T-cell (primary cell): ENCODE measurements at regions not wholly inside any gene's neighbourhood (a gene's known extent, or its start where the extent isn't known, plus 50 kb on each side); places are given as distances from the start of the nearest gene placed in this dataset.

Experiments used
- ATAC-seq, 4 experiments: fragments of 200-7000 bp in 3 of 4; fragments of 150-1000 bp in 1 of 4; cut with Tn5 transposase; replicated peaks in 1 of 4; 1 replicate in 3 of 4; 2 replicates in 1 of 4; pipeline ENCODE4 v1.10.0; 2021; ENCODE audit warnings: moderate library complexity in 3 of 4, mild to moderate bottlenecking in 2 of 4, moderate number of reproducible peaks in 1 of 4
- CTCF ChIA-PET, 2 donors: fragments of 300-600 bp; sonication (Branson Sonifier 250); formaldehyde crosslinking; loops; one replicate each; lab custom pipeline; 2022; ENCODE audit warnings: antibody characterized with exemption in 2 of 2; lab: Charles Lee
- POLR2A ChIA-PET, 2 donors: fragments of 300-600 bp; sonication (Branson Sonifier 250); formaldehyde crosslinking; loops; one replicate each; lab custom pipeline; 2022; ENCODE audit warnings: antibody characterized with exemption in 2 of 2; lab: Charles Lee
- DNase-seq, 35 experiments: peaks; one replicate each; pipeline versions ENCODE4 v3.0.0 to v3.0.0-alpha.2; 2013 to 2023
- H3K27ac ChIP-seq: one replicate; pipeline ENCODE4 v1.5.1; 2013; ENCODE audit warnings: low read length
- H3K27me3 ChIP-seq, 2 experiments: replicated peaks in 1 of 2; 1 replicate in 1 of 2; 2 replicates in 1 of 2; pipeline versions ENCODE4 v1.6.1 to v1.7.0; 2013; ENCODE audit warnings: low read length in 1 of 2, mixed read lengths in 1 of 2; ENCODE audit not compliant: control insufficient read depth in 2 of 2, insufficient read depth in 2 of 2; ENCODE audit errors: extremely low read depth in 1 of 2
- H3K36me3 ChIP-seq, 2 donors: 1 replicate in 1 of 2; 2 replicates in 1 of 2; pipeline versions ENCODE4 v1.6.1 to v1.7.0; 2013; ENCODE audit warnings: low read length in 1 of 2; ENCODE audit not compliant: control insufficient read depth in 2 of 2, insufficient read depth in 1 of 2; ENCODE audit errors: extremely low read depth in 1 of 2
- H3K4me1 ChIP-seq, 2 experiments: 1 replicate in 1 of 2; 2 replicates in 1 of 2; pipeline versions ENCODE4 v1.6.1 to v1.7.0; 2013; ENCODE audit warnings: low read length in 2 of 2, mixed read lengths in 1 of 2; ENCODE audit not compliant: insufficient read depth in 2 of 2, control insufficient read depth in 1 of 2; ENCODE audit errors: extremely low read depth in 1 of 2
- H3K4me3 ChIP-seq, 2 donors: 1 replicate in 1 of 2; 2 replicates in 1 of 2; pipeline versions ENCODE4 v1.5.1 to v1.7.0; 2013; ENCODE audit warnings: mild to moderate bottlenecking in 2 of 2, low read length in 1 of 2, moderate library complexity in 1 of 2; ENCODE audit not compliant: control insufficient read depth in 1 of 2; ENCODE audit errors: extremely low read depth in 1 of 2
- H3K9me3 ChIP-seq: 2 replicates; pipeline ENCODE4 v1.7.0; 2013
- H3K27ac Mint-ChIP-seq, 2 donors: one replicate each; pipeline ENCODE4 v1.8.0; 2020 to 2021; ENCODE audit warnings: mild to moderate bottlenecking in 2 of 2, mixed read lengths in 2 of 2
- H3K27me3 Mint-ChIP-seq, 2 donors: one replicate each; pipeline ENCODE4 v1.8.0; 2021 to 2022; ENCODE audit warnings: mixed read lengths in 2 of 2
- H3K36me3 Mint-ChIP-seq: one replicate; pipeline ENCODE4 v1.8.0; 2021; ENCODE audit warnings: mixed read lengths
- H3K4me1 Mint-ChIP-seq, 3 donors: one replicate each; pipeline ENCODE4 v1.8.0; 2020 to 2022; ENCODE audit warnings: mixed read lengths in 3 of 3, mild to moderate bottlenecking in 1 of 3
- H3K4me3 Mint-ChIP-seq, 3 donors: one replicate each; pipeline ENCODE4 v1.8.0; 2020 to 2022; ENCODE audit warnings: mild to moderate bottlenecking in 3 of 3, mixed read lengths in 3 of 3, moderate library complexity in 3 of 3
- H3K9me3 Mint-ChIP-seq, 3 donors: one replicate each; pipeline ENCODE4 v1.8.0; 2020 to 2022; ENCODE audit warnings: mixed read lengths in 3 of 3
- WGBS: methylation state at CpG from one replicate; pipeline ENCODE4 v1.1.5; 2013; ENCODE audit warnings: missing lambda C conversion rate; ENCODE audit not compliant: insufficient coverage; 5-methylcytosine and 5-hydroxymethylcytosine counted together

DNA sequence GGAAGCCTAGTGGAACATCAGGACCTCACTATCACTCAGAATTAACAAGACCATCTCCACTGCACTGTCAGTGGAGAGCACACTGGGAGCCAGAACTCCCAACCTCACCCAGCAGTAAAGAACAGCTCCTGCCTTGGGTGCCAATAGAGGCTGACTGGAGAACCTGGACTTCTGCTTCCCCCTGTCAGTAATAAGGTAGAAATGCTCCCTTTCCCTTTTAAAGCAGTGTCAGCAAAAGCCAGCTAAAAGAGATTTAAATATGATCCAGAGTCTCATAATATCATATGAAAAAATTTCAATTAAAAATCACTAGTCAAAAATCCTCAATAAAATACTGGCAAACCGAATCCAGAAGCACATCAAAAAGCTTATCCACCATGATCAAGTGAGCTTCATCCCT is 82.8 kb downstream of the SPATA19 start:
- peaks cover 1 to 8% of the 10 kb centered on the region in 2 donors for H3K27me3 Mint-ChIP-seq
- H3K27ac Mint-ChIP-seq = no peak overlapping the region

DNA sequence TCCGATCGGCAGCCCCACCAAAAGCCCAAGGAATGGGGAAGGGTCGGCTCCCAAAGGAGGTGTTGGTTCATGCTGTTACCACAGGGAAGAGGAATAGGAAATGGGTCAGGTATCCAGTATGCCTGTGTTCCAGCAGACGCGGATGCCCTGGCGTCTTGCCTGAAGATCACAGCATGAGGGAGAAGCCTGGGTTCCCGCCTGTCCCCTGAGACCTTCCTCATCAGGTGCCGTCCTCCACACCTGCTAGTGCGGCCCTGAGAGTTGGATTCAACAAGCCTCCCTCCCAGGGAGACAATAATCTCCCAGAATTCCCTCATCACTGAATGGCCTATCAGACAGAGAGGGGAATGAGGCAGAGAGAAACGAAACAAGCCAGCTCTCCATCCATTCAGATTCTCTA is 92.2 kb downstream of the SPATA19 start:
- ChIA-PET POLR2A (no interaction called here), CTCF (no interaction called here)
- Mint-ChIP-seq H3K36me3 (no peaks in the 10 kb centered on the region), H3K4me3 (no peak overlapping the region), H3K9me3 (peaks cover 6 to 13% (median 8%) of the 10 kb centered on the region in 3 donors), H3K27me3 (peaks cover 9 to 13% of the 10 kb centered on the region in 2 donors), H3K4me1 (no peaks in the 10 kb centered on the region), H3K27ac (no peak overlapping the region)
- no peak for DNase-seq
- no peak for ATAC-seq
- H3K4me1 ChIP-seq = no peaks in the 10 kb centered on the region
- H3K4me3 ChIP-seq = no peak overlapping the region
- 90% methylated on average over 3 of the region's 10 CpGs for WGBS
- peaks cover 0 to 5% of the 10 kb centered on the region in 2 experiments for H3K27me3 ChIP-seq
- H3K36me3 ChIP-seq = no peaks in the 10 kb centered on the region
- no peaks in the 10 kb centered on the region for H3K9me3 ChIP-seq
- no peak overlapping the region for H3K27ac ChIP-seq

More for the DNA sequence above, 82.8 kb downstream of the SPATA19 start:
- Histone ChIP-seq H3K9me3 (no peaks in the 10 kb centered on the region), H3K27me3 (no peaks in the 10 kb centered on the region), H3K27ac (no peak overlapping the region), H3K36me3 (no peaks in the 10 kb centered on the region), H3K4me1 (no peaks in the 10 kb centered on the region), H3K4me3 (no peak overlapping the region)
- H3K9me3 Mint-ChIP-seq = peaks cover 8 to 16% (median 14%) of the 10 kb centered on the region in 3 donors
- ChIA-PET POLR2A (no interaction called here), CTCF (no interaction called here)
- no peak overlapping the region for H3K4me3 Mint-ChIP-seq
- no CpG with 5 or more reads among the region's 1 CpG for WGBS
- H3K4me1 Mint-ChIP-seq = no peaks in the 10 kb centered on the region
- ATAC-seq (no peak), DNase-seq (no peak)
- no peaks in the 10 kb centered on the region for H3K36me3 Mint-ChIP-seq

- CTCF ChIA-PET = no interaction called here
- no peaks in the 10 kb centered on the region for H3K9me3 ChIP-seq
- DNase-seq = no peak
- no peak overlapping the region for H3K4me3 ChIP-seq
- H3K27me3 ChIP-seq = peaks cover 0 to 18% of the 10 kb centered on the region in 2 experiments
- H3K27ac ChIP-seq = no peak overlapping the region
- Mint-ChIP-seq H3K9me3 (peaks cover 0 to 4% (median 0%) of the 10 kb centered on the region in 3 donors), H3K4me1 (no peaks in the 10 kb centered on the region), H3K4me3 (no peak overlapping the region), H3K27ac (no peak overlapping the region), H3K27me3 (peaks cover 11 to 14% of the 10 kb centered on the region in 2 donors), H3K36me3 (no peaks in the 10 kb centered on the region)
- POLR2A ChIA-PET = no interaction called here
- H3K4me1 ChIP-seq = no peaks in the 10 kb centered on the region
- H3K36me3 ChIP-seq = no peaks in the 10 kb centered on the region
- WGBS = no CpG with 5 or more reads among the region's 1 CpG
- no peak for ATAC-seq
Measured at GRCh38 chr11:133749841-133750240, 95.5 kb downstream of the SPATA19 start.

DNA sequence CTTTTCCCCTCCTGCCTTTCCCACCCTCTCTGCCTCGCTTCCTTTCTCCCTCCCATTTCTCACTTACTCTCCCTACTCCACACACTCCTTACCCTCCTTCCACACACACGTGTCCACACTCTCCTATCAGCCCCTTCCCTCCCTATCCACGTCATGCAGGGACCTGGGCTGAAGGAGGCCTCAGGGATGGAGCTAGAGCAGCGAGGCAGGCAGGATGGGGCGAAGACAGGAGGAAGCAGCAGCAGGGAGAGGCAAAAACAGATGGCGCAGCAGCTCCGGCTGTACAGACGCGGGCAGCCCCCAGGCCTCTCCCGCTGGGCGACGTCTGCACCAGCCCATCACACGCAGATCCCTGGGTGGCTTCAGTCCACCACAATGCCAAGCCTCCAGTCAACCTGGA is 97.9 kb downstream of the SPATA19 start:
- Histone ChIP-seq H3K4me1 (no peaks in the 10 kb centered on the region), H3K9me3 (no peaks in the 10 kb centered on the region), H3K4me3 (no peak overlapping the region), H3K27ac (no peak overlapping the region), H3K36me3 (no peaks in the 10 kb centered on the region), H3K27me3 (peaks cover 0 to 17% of the 10 kb centered on the region in 2 experiments)
- ChIA-PET CTCF (no interaction called here), POLR2A (no interaction called here)
- Mint-ChIP-seq H3K27me3 (peaks cover 10 to 14% of the 10 kb centered on the region in 2 donors), H3K36me3 (no peaks in the 10 kb centered on the region), H3K27ac (no peak overlapping the region), H3K4me3 (no peak overlapping the region), H3K9me3 (peaks cover 0 to 4% (median 0%) of the 10 kb centered on the region in 3 donors), H3K4me1 (no peaks in the 10 kb centered on the region)
- WGBS = 72% methylated on average over 12 of the region's 13 CpGs
- DNase-seq (no peak), ATAC-seq (no peak)

- H3K9me3 Mint-ChIP-seq = peaks cover 0 to 4% (median 0%) of the 10 kb centered on the region in 3 donors
- no peaks in the 10 kb centered on the region for H3K9me3 ChIP-seq
- no peaks in the 10 kb centered on the region for H3K36me3 Mint-ChIP-seq
- H3K4me1 Mint-ChIP-seq = no peaks in the 10 kb centered on the region
- no peak for ATAC-seq
- no peak overlapping the region for H3K27ac Mint-ChIP-seq
- DNase-seq = no peak
- ChIA-PET POLR2A (no interaction called here), CTCF (no interaction called here)
- H3K4me3 ChIP-seq = no peak overlapping the region
- WGBS = 43% methylated on average over 13 of the region's 18 CpGs
- no peak overlapping the region for H3K27ac ChIP-seq
- H3K27me3 ChIP-seq = peaks cover 0 to 17% of the 10 kb centered on the region in 2 experiments
- peaks cover 10 to 14% of the 10 kb centered on the region in 2 donors for H3K27me3 Mint-ChIP-seq
- no peak overlapping the region for H3K4me3 Mint-ChIP-seq
- no peaks in the 10 kb centered on the region for H3K36me3 ChIP-seq
- no peaks in the 10 kb centered on the region for H3K4me1 ChIP-seq
Measured at GRCh38 chr11:133746663-133747306, 98.5 kb downstream of the SPATA19 start.

- Mint-ChIP-seq H3K27me3 (peaks cover 14 to 16% of the 10 kb centered on the region in 2 donors), H3K27ac (no peak overlapping the region), H3K36me3 (no peaks in the 10 kb centered on the region), H3K9me3 (peaks cover 0 to 4% (median 0%) of the 10 kb centered on the region in 3 donors), H3K4me3 (no peak overlapping the region), H3K4me1 (no peaks in the 10 kb centered on the region)
- no peaks in the 10 kb centered on the region for H3K4me1 ChIP-seq
- ATAC-seq (no peak), DNase-seq (no peak)
- whole genome bisulfite sequencing = 93% methylated on average over 2 of the region's 4 CpGs
- no peaks in the 10 kb centered on the region for H3K9me3 ChIP-seq
- no peaks in the 10 kb centered on the region for H3K36me3 ChIP-seq
- POLR2A ChIA-PET = no interaction called here
- no peak overlapping the region for H3K4me3 ChIP-seq
- CTCF ChIA-PET = no interaction called here
- H3K27me3 ChIP-seq = peaks cover 0 to 17% of the 10 kb centered on the region in 2 experiments
- H3K27ac ChIP-seq = no peak overlapping the region
Measured at GRCh38 chr11:133745791-133746190, 99.5 kb downstream of the SPATA19 start.
